Activated naive CD4-positive, alpha-beta T cell treated with anti-CD3 and anti-CD28 coated beads, Interleukin-2, amount 50 U/mL, for 72 hours (primary cell): ENCODE measurements at regions not wholly inside any gene's neighbourhood (a gene's known extent, or its start where the extent isn't known, plus 50 kb on each side); places are given as distances from the start of the nearest gene placed in this dataset.

Experiments
- ATAC-seq, 2 donors: fragments of 150-1000 bp; cut with Tn5 transposase; 2 replicates each; pipeline ENCODE4 v1.10.0; 2021; ENCODE audit warnings: mild to moderate bottlenecking in 2 of 2, moderate library complexity in 2 of 2
- DNase-seq, 2 donors: peaks; one replicate each; pipeline ENCODE4 v3.0.0; 2021 to 2022; ENCODE audit warnings: low spot score in 2 of 2
- H3K27ac Mint-ChIP-seq, 2 donors: one replicate each; pipeline ENCODE4 v1.8.0; 2022; ENCODE audit warnings: mild to moderate bottlenecking in 2 of 2, mixed read lengths in 2 of 2
- H3K36me3 Mint-ChIP-seq, 2 donors: one replicate each; pipeline ENCODE4 v1.8.0; 2022; ENCODE audit warnings: mixed read lengths in 2 of 2
- H3K9me3 Mint-ChIP-seq, 2 donors: one replicate each; pipeline ENCODE4 v1.8.0; 2022; ENCODE audit warnings: mixed read lengths in 2 of 2

- peaks cover 9 to 13% of the 10 kb centered on the region in 2 donors for H3K9me3 Mint-ChIP-seq
- H3K27ac Mint-ChIP-seq, result no peak overlapping the region
- ATAC-seq, result no peak
- DNase-seq, result no peak
- H3K36me3 Mint-ChIP-seq, result no peaks in the 10 kb centered on the region
Measured at GRCh38 chr21:19807201-19807600, 1191.0 kb upstream of the NCAM2 start.

- no peak for DNase-seq
- Mint-ChIP-seq H3K9me3 (peaks cover 12 to 16% of the 10 kb centered on the region in 2 donors), H3K36me3 (no peaks in the 10 kb centered on the region), H3K27ac (no peak overlapping the region)
- ATAC-seq, result no peak
Measured at GRCh38 chr21:19810779-19811178, 1187.4 kb upstream of the NCAM2 start.

- H3K27ac Mint-ChIP-seq, result no peak overlapping the region
- no peak for DNase-seq
- H3K36me3 Mint-ChIP-seq, result peaks cover 0 to 6% of the 10 kb centered on the region in 2 donors
- ATAC-seq, result no peak
- peaks cover 26% of the 10 kb centered on the region in 2 donors for H3K9me3 Mint-ChIP-seq
Measured at GRCh38 chr21:19830446-19830845, 1167.8 kb upstream of the NCAM2 start.

GRCh38 chr21:19832551-19832950 lies 1165.7 kb upstream of the NCAM2 start:
- no peak overlapping the region for H3K27ac Mint-ChIP-seq
- no peaks in the 10 kb centered on the region for H3K36me3 Mint-ChIP-seq
- peaks cover 12 to 17% of the 10 kb centered on the region in 2 donors for H3K9me3 Mint-ChIP-seq
- ATAC-seq, result no peak
- DNase-seq, result no peak

- H3K36me3 Mint-ChIP-seq, result no peaks in the 10 kb centered on the region
- H3K9me3 Mint-ChIP-seq, result peaks cover 13 to 14% of the 10 kb centered on the region in 2 donors
- no peak overlapping the region for H3K27ac Mint-ChIP-seq
- DNase-seq (no peak), ATAC-seq (no peak)
Measured at GRCh38 chr21:19833082-19833481, 1165.1 kb upstream of the NCAM2 start.

- H3K36me3 Mint-ChIP-seq, result peaks cover 0 to 4% of the 10 kb centered on the region in 2 donors
- ATAC-seq, result no peak
- peaks cover 13 to 17% of the 10 kb centered on the region in 2 donors for H3K9me3 Mint-ChIP-seq
- DNase-seq, result no peak
- H3K27ac Mint-ChIP-seq, result no peak overlapping the region
Measured at GRCh38 chr21:19842601-19843000, 1155.6 kb upstream of the NCAM2 start.

- DNase-seq (no peak), ATAC-seq (no peak)
- H3K9me3 Mint-ChIP-seq, result peaks cover 3 to 6% of the 10 kb centered on the region in 2 donors
- H3K27ac Mint-ChIP-seq, result no peak overlapping the region
- H3K36me3 Mint-ChIP-seq, result peaks cover 0 to 4% of the 10 kb centered on the region in 2 donors
Measured at GRCh38 chr21:19844334-19844733, 1153.9 kb upstream of the NCAM2 start.

- DNase-seq, result no peak
- Mint-ChIP-seq H3K36me3 (peaks cover 0 to 4% of the 10 kb centered on the region in 2 donors), H3K27ac (no peak overlapping the region), H3K9me3 (peaks cover 8 to 14% of the 10 kb centered on the region in 2 donors)
- no peak for ATAC-seq
Measured at GRCh38 chr21:19850157-19850556, 1148.1 kb upstream of the NCAM2 start.

GRCh38 chr21:19853061-19853460 lies 1145.1 kb upstream of the NCAM2 start:
- DNase-seq, result no peak
- Mint-ChIP-seq H3K36me3 (peaks cover 0 to 6% of the 10 kb centered on the region in 2 donors), H3K9me3 (peaks cover 15 to 22% of the 10 kb centered on the region in 2 donors), H3K27ac (no peak overlapping the region)
- ATAC-seq, result no peak

- peaks cover 15 to 22% of the 10 kb centered on the region in 2 donors for H3K9me3 Mint-ChIP-seq
- ATAC-seq (no peak), DNase-seq (no peak)
- H3K36me3 Mint-ChIP-seq, result peaks cover 0 to 6% of the 10 kb centered on the region in 2 donors
- no peak overlapping the region for H3K27ac Mint-ChIP-seq
Measured at GRCh38 chr21:19853709-19854575, 1144.3 kb upstream of the NCAM2 start.

GRCh38 chr21:19855522-19855921 lies 1142.7 kb upstream of the NCAM2 start:
- peaks cover 15 to 17% of the 10 kb centered on the region in 2 donors for H3K9me3 Mint-ChIP-seq
- no peak for ATAC-seq
- H3K27ac Mint-ChIP-seq, result no peak overlapping the region

GRCh38 chr21:19864476-19864875 lies 1133.7 kb upstream of the NCAM2 start:
- DNase-seq, result no peak
- Mint-ChIP-seq H3K9me3 (peaks cover 0 to 3% of the 10 kb centered on the region in 2 donors), H3K36me3 (no peaks in the 10 kb centered on the region), H3K27ac (no peak overlapping the region)
- no peak for ATAC-seq

More at GRCh38 chr21:19855522-19855921, 1142.7 kb upstream of the NCAM2 start:
- peaks cover 0 to 6% of the 10 kb centered on the region in 2 donors for H3K36me3 Mint-ChIP-seq
- DNase-seq, result no peak

- ATAC-seq, result no peak
- DNase-seq, result no peak
- no peak overlapping the region for H3K27ac Mint-ChIP-seq
- no peaks in the 10 kb centered on the region for H3K9me3 Mint-ChIP-seq
- H3K36me3 Mint-ChIP-seq, result no peaks in the 10 kb centered on the region
Measured at GRCh38 chr21:19870682-19871081, 1127.5 kb upstream of the NCAM2 start.

GRCh38 chr21:19874521-19874920 lies 1123.7 kb upstream of the NCAM2 start:
- ATAC-seq (no peak), DNase-seq (no peak)
- Mint-ChIP-seq H3K27ac (no peak overlapping the region), H3K9me3 (peaks cover 6 to 11% of the 10 kb centered on the region in 2 donors), H3K36me3 (no peaks in the 10 kb centered on the region)

- DNase-seq, result no peak
- Mint-ChIP-seq H3K36me3 (no peaks in the 10 kb centered on the region), H3K9me3 (peaks cover 10 to 11% of the 10 kb centered on the region in 2 donors), H3K27ac (no peak overlapping the region)
- no peak for ATAC-seq
Measured at GRCh38 chr21:19878133-19878532, 1120.1 kb upstream of the NCAM2 start.

- ATAC-seq, result no peak
- H3K36me3 Mint-ChIP-seq, result peaks cover 0 to 10% of the 10 kb centered on the region in 2 donors
- no peak for DNase-seq
- peaks cover 17 to 19% of the 10 kb centered on the region in 2 donors for H3K9me3 Mint-ChIP-seq
- H3K27ac Mint-ChIP-seq, result no peak overlapping the region
Measured at GRCh38 chr21:19899645-19900044, 1098.6 kb upstream of the NCAM2 start.

- ATAC-seq (no peak), DNase-seq (no peak)
- Mint-ChIP-seq H3K9me3 (peaks cover 17 to 19% of the 10 kb centered on the region in 2 donors), H3K36me3 (peaks cover 0 to 10% of the 10 kb centered on the region in 2 donors), H3K27ac (no peak overlapping the region)
Measured at GRCh38 chr21:19900149-19900548, 1098.1 kb upstream of the NCAM2 start.

GRCh38 chr21:19908390-19908789 lies 1089.8 kb upstream of the NCAM2 start:
- DNase-seq (no peak), ATAC-seq (no peak)
- Mint-ChIP-seq H3K9me3 (no peaks in the 10 kb centered on the region), H3K36me3 (no peaks in the 10 kb centered on the region), H3K27ac (no peak overlapping the region)
